Keratinocyte (primary cell): ENCODE measurements at regions not wholly inside any gene's neighbourhood (a gene's known extent, or its start where the extent isn't known, plus 50 kb on each side); places are given as distances from the start of the nearest gene placed in this dataset.

Experiments used
- DNase-seq: peaks from one replicate; pipeline ENCODE4 v3.0.0-alpha.2; 2011; ENCODE audit warnings: low read depth, missing footprints, low spot score
- FAIRE-seq: peaks from 2 replicates; lab custom pipeline; 2011; peaks lifted over from hg19 to GRCh38; lab: Jason Lieb, UNC
- H2AFZ ChIP-seq: 2 replicates; pipeline ENCODE4 v1.6.0; 2012; ENCODE audit warnings: low read length, control low read depth, inconsistent platforms; ENCODE audit not compliant: control insufficient read depth
- H3K27ac ChIP-seq: 2 replicates; pipeline ENCODE4 v1.5.1; 2011; ENCODE audit warnings: low read length; ENCODE audit not compliant: control insufficient read depth, insufficient read depth
- H3K27me3 ChIP-seq: 3 replicates; pipeline ENCODE4 v1.6.0; 2011; ENCODE audit warnings: low read length; ENCODE audit not compliant: control insufficient read depth, insufficient read depth; ENCODE audit errors: extremely low read depth
- H3K36me3 ChIP-seq, 2 experiments: 2 replicates in 1 of 2; 3 replicates in 1 of 2; pipeline ENCODE4 v1.5.1; 2011; ENCODE audit warnings: low read length in 2 of 2, mild to moderate bottlenecking in 1 of 2; ENCODE audit not compliant: control insufficient read depth in 2 of 2, insufficient read depth in 2 of 2; ENCODE audit errors: extremely low read depth in 1 of 2
- H3K4me1 ChIP-seq: 3 replicates; pipeline ENCODE4 v1.5.1; 2011; ENCODE audit warnings: low read length; ENCODE audit not compliant: control insufficient read depth, insufficient read depth; ENCODE audit errors: extremely low read depth
- H3K4me2 ChIP-seq: 3 replicates; pipeline ENCODE4 v1.6.0; 2011; ENCODE audit warnings: low read depth, low read length; ENCODE audit not compliant: control insufficient read depth, insufficient read depth; ENCODE audit errors: extremely low read depth
- H3K4me3 ChIP-seq, 3 experiments: fragments of 200-600 bp in 1 of 3; sonication (generic) in 1 of 3; 2 replicates in 2 of 3; 3 replicates in 1 of 3; pipeline ENCODE4 v1.5.1; 2011 to 2016; ENCODE audit warnings: low read length in 3 of 3, mild to moderate bottlenecking in 3 of 3, control low read depth in 2 of 3, inconsistent platforms in 1 of 3, low read depth in 1 of 3, mixed read lengths in 1 of 3, mixed run types in 1 of 3, moderate library complexity in 1 of 3; ENCODE audit not compliant: control insufficient read depth in 2 of 3, insufficient read depth in 2 of 3; ENCODE audit errors: extremely low read depth in 1 of 3
- H3K79me2 ChIP-seq: 2 replicates; pipeline ENCODE4 v1.6.0; 2012; ENCODE audit warnings: low read length; ENCODE audit not compliant: control insufficient read depth, insufficient read depth
- H3K9ac ChIP-seq: 3 replicates; pipeline ENCODE4 v1.6.0; 2011; ENCODE audit warnings: low read length; ENCODE audit not compliant: control insufficient read depth, insufficient read depth; ENCODE audit errors: extremely low read depth
- H3K9me1 ChIP-seq: 3 replicates; pipeline ENCODE4 v1.6.0; 2011; ENCODE audit warnings: low read length; ENCODE audit not compliant: control insufficient read depth, insufficient read depth; ENCODE audit errors: extremely low read depth
- H3K9me3 ChIP-seq: 2 replicates; pipeline ENCODE4 v1.5.1; 2012; ENCODE audit warnings: low read depth, low read length; ENCODE audit not compliant: control insufficient read depth
- H4K20me1 ChIP-seq: 3 replicates; pipeline ENCODE4 v1.6.0; 2011; ENCODE audit warnings: low read length; ENCODE audit not compliant: control insufficient read depth, insufficient read depth; ENCODE audit errors: extremely low read depth
- EZH2 ChIP-seq: IDR thresholded peaks from one replicate; pipeline ENCODE4 v1.6.1; 2012; ENCODE audit warnings: inconsistent platforms, mild to moderate bottlenecking, low read length, moderate library complexity
- dilution Hi-C: fragments of 300-500 bp; cut with MboI; formaldehyde crosslinking; loops from one replicate; pipeline ENCODE4 v1.7.0; 2020; ENCODE audit warnings: low sequenced_read_pairs; ENCODE audit not compliant: extremely low pct_ligation_motif_present
- TF ChIP-seq, protein P1 (sequence below), 3 experiments: IDR thresholded peaks in 1 of 3; conservative IDR thresholded peaks in 1 of 3; optimal IDR thresholded peaks in 1 of 3; 2 replicates in 2 of 3; 3 replicates in 1 of 3; pipeline versions ENCODE3 to v1.5.1; 2011; ENCODE audit warnings: low read length in 3 of 3, mild to moderate bottlenecking in 3 of 3, moderate library complexity in 2 of 3, control low read depth in 1 of 3, inconsistent platforms in 1 of 3; ENCODE audit not compliant: insufficient read depth in 2 of 3; ENCODE audit errors: extremely low read depth in 1 of 3

DNA sequence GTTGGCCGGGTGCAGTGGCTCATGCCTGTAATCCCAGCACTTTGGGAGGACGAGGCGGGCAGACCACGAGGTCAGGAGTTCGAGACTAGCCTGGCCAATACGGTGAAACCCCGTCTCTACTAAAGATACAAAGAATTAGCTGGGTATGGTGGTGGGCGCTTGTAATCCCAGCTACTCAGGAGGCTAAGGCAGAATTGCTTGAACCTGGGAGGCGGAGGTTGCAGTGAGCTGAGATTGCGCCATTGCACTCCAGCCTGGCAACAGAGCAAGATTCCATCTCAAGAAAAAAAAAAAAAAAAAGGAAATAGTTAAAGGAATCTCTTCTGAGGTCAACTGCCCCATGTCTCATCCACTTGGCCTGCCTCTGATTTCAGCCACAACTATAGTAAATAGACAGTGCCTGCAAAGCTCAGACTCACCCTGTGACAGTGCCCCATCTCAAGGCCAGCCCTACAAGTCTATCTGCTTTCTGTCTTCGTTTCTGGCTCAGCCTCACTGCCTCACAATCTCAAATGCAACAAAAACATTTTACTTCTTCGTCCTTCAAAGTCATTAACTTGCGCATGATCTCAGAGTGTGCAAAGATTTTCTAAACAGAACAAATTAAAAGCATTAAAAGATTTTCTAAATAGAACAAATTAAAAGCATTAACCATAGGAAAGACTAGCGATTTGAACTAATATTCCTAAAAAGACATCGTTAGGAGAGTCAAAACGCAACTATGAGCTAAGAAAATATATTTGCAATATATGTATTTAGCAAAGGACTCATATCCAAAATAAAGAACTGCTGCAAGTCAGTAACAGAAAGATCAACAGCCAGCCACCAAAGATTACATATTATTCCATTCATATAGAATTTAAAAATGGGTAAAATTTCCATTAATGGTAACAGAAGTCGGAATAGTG lies 65.0 kb upstream of the PRDX6 start:
- no peaks in the 10 kb centered on the region for H3K36me3 ChIP-seq
- DNase-seq (no peak), FAIRE-seq (no peak)
- no peaks in the 10 kb centered on the region for H3K27me3 ChIP-seq
- no peak overlapping the region for H3K4me3 ChIP-seq
- H3K79me2 ChIP-seq, result no peaks in the 10 kb centered on the region
- dilution Hi-C loops, result no loop called here
- H4K20me1 ChIP-seq, result no peaks in the 10 kb centered on the region
- H3K9ac ChIP-seq, result no peak overlapping the region
- H3K9me3 ChIP-seq, result no peaks in the 10 kb centered on the region
- H2AFZ ChIP-seq, result no peak overlapping the region
- no peaks in the 10 kb centered on the region for H3K4me1 ChIP-seq
- TF ChIP-seq, protein P1, sequence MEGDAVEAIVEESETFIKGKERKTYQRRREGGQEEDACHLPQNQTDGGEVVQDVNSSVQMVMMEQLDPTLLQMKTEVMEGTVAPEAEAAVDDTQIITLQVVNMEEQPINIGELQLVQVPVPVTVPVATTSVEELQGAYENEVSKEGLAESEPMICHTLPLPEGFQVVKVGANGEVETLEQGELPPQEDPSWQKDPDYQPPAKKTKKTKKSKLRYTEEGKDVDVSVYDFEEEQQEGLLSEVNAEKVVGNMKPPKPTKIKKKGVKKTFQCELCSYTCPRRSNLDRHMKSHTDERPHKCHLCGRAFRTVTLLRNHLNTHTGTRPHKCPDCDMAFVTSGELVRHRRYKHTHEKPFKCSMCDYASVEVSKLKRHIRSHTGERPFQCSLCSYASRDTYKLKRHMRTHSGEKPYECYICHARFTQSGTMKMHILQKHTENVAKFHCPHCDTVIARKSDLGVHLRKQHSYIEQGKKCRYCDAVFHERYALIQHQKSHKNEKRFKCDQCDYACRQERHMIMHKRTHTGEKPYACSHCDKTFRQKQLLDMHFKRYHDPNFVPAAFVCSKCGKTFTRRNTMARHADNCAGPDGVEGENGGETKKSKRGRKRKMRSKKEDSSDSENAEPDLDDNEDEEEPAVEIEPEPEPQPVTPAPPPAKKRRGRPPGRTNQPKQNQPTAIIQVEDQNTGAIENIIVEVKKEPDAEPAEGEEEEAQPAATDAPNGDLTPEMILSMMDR (optimal IDR thresholded peaks at IDR 0.05 in 1 of 3, IDR thresholded peaks at IDR 0.05 in 1 of 3, conservative IDR thresholded peaks at IDR 0.05 in 1 of 3; ENCODE audit: extremely low read depth in 1 of 3, insufficient read depth in 2 of 3, low read length in 3 of 3), result no peak
- TF ChIP-seq EZH2, result no peak
- H3K27ac ChIP-seq, result no peak overlapping the region
- no peaks in the 10 kb centered on the region for H3K9me1 ChIP-seq
- no peak overlapping the region for H3K4me2 ChIP-seq

DNA sequence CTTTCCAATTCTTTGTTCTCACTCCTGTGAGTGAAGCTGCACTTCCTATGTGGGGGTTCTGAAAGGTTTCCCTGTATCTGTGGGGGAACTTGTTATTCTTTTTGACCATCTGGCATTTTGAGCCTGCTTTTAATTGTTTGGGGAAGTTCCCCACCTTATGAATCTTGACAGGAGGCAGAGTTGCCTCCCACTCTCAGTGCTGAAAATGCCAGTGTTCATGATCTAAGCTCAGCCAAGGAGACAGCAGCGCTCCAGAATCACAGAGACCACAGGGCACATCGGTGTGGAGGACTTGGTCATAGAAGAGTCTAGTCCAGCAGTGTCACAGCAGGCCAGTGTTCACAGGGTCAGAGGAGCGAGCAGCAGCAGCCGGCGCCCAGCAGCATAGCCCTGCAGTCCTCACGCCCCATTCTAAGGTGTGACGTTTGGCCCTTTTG lies 63.8 kb upstream of the PRDX6 start:
- dilution Hi-C loops, result no loop called here

More for the DNA sequence above, 63.8 kb upstream of the PRDX6 start:
- no peaks in the 10 kb centered on the region for H3K79me2 ChIP-seq
- no peaks in the 10 kb centered on the region for H3K27me3 ChIP-seq
- H3K9me1 ChIP-seq, result no peaks in the 10 kb centered on the region
- H3K4me2 ChIP-seq, result no peak overlapping the region
- H3K9ac ChIP-seq, result no peak overlapping the region
- no peaks in the 10 kb centered on the region for H3K4me1 ChIP-seq
- no peak for TF ChIP-seq EZH2
- TF ChIP-seq, protein P1 (optimal IDR thresholded peaks at IDR 0.05 in 1 of 3, IDR thresholded peaks at IDR 0.05 in 1 of 3, conservative IDR thresholded peaks at IDR 0.05 in 1 of 3; ENCODE audit: extremely low read depth in 1 of 3, insufficient read depth in 2 of 3, low read length in 3 of 3), result no peak
- no peak overlapping the region for H2AFZ ChIP-seq
- no peaks in the 10 kb centered on the region for H3K9me3 ChIP-seq
- no peaks in the 10 kb centered on the region for H4K20me1 ChIP-seq
- no peaks in the 10 kb centered on the region for H3K36me3 ChIP-seq
- no peak overlapping the region for H3K4me3 ChIP-seq
- no peak overlapping the region for H3K27ac ChIP-seq
- FAIRE-seq (no peak), DNase-seq (no peak)
